ENCODE measurements at regions not wholly inside any gene's neighbourhood (a gene's known extent, or its start where the extent isn't known, plus 50 kb on each side); places are given as distances from the start of the nearest gene placed in this dataset.

DNA sequence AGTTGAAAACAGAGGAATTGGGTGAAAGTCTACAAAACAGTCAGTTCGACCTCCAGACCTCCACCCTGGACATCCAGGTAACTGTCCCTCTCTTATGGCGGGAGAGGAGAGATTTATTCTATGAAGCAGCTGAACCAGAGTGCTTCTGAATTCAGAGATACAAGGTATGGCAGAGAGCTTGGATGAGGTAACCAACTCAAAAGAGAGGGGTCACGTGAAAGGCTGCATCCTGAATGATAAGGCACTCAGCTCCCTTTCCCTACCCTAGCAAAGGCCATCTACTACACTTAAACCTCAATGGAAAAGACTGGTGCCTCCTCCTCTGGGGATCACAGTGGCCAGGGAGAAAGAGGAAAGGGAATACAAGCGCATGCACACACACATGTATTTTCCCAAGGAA is 88.4 kb upstream of the KCNA3 start:
- CTCF ChIA-PET, result interaction anchor here (1.0 to 3.6 kb wide), 2 partner anchors 16 to 79 kb away, joined by 3 to 38 read pairs; no protein-coding TSS in a partner anchor
- Histone ChIP-seq H2AFZ (ENCODE audit: low read depth, low read length) (no peak overlapping the region), H3K4me3 (replicated peaks in 1 of 3; ENCODE audit: insufficient read depth in 1 of 3, low read depth in 1 of 3, low read length in 3 of 3) (no peak overlapping the region), H3K9me1 (replicated peaks; ENCODE audit: control insufficient read depth, extremely low read depth, insufficient read depth, low read length) (no peaks in the 10 kb centered on the region), H3K9ac (replicated peaks; ENCODE audit: extremely low read depth, insufficient read depth, low read length) (no peak overlapping the region), H4K20me1 (replicated peaks; ENCODE audit: control insufficient read depth, extremely low read depth, insufficient read depth, low read length) (no peaks in the 10 kb centered on the region), H3K36me3 (ENCODE audit: control insufficient read depth in 2 of 2, extremely low read depth in 1 of 2, insufficient read depth in 2 of 2, low read length in 2 of 2) (no peaks in the 10 kb centered on the region), H3K4me1 (ENCODE audit: control insufficient read depth, extremely low read depth, insufficient read depth, low read length) (no peaks in the 10 kb centered on the region), H3K27ac (ENCODE audit: insufficient read depth, low read depth, low read length) (no peak overlapping the region), H3K4me2 (ENCODE audit: insufficient read depth, low read length) (no peak overlapping the region), H3K27me3 (ENCODE audit: control insufficient read depth in 2 of 2, insufficient read depth in 2 of 2, low read length in 2 of 2) (peaks cover 0 to 2% of the 10 kb centered on the region in 2 experiments), H3K79me2 (ENCODE audit: control insufficient read depth, insufficient read depth, low read length) (no peaks in the 10 kb centered on the region), H3K9me3 (replicated peaks; ENCODE audit: control insufficient read depth, insufficient read depth, low read length) (no peaks in the 10 kb centered on the region)
- no peak for DNase-seq (ENCODE audit: low read depth, low spot score)
- TF ChIP-seq GATA2 (IDR thresholded peaks at IDR 0.05; ENCODE audit: insufficient read depth, insufficient read length, low read depth, low read length) (no peak), EZH2 (IDR thresholded peaks at IDR 0.05; ENCODE audit: borderline replicate concordance, low read depth, low read length, severe bottlenecking) (no peak), JUN (IDR thresholded peaks at IDR 0.05; ENCODE audit: borderline replicate concordance, insufficient read depth, insufficient read length, low read depth) (no peak), POLR2A (IDR thresholded peaks at IDR 0.05; ENCODE audit: low read depth, low read length) (no peak), POLR2AphosphoS5 (IDR thresholded peaks at IDR 0.05; ENCODE audit: insufficient read depth, low read depth, low read length) (no peak), FOS (IDR thresholded peaks at IDR 0.05; ENCODE audit: borderline replicate concordance, insufficient read depth, low read length) (no peak), MYC (IDR thresholded peaks at IDR 0.05; ENCODE audit: low read depth, low read length) (no peak)
- TF ChIP-seq, protein P1, sequence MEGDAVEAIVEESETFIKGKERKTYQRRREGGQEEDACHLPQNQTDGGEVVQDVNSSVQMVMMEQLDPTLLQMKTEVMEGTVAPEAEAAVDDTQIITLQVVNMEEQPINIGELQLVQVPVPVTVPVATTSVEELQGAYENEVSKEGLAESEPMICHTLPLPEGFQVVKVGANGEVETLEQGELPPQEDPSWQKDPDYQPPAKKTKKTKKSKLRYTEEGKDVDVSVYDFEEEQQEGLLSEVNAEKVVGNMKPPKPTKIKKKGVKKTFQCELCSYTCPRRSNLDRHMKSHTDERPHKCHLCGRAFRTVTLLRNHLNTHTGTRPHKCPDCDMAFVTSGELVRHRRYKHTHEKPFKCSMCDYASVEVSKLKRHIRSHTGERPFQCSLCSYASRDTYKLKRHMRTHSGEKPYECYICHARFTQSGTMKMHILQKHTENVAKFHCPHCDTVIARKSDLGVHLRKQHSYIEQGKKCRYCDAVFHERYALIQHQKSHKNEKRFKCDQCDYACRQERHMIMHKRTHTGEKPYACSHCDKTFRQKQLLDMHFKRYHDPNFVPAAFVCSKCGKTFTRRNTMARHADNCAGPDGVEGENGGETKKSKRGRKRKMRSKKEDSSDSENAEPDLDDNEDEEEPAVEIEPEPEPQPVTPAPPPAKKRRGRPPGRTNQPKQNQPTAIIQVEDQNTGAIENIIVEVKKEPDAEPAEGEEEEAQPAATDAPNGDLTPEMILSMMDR (IDR thresholded peaks at IDR 0.05; ENCODE audit: extremely low read depth in 1 of 2, insufficient read depth in 1 of 2, low read depth in 1 of 2, low read length in 2 of 2), result no peak
- TF ChIP-seq, protein P2, sequence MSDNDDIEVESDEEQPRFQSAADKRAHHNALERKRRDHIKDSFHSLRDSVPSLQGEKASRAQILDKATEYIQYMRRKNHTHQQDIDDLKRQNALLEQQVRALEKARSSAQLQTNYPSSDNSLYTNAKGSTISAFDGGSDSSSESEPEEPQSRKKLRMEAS (IDR thresholded peaks at IDR 0.05; ENCODE audit: insufficient read depth, insufficient read length), result no peak
- POLR2A ChIA-PET, result interaction anchor here (0.6 kb wide), 1 partner anchor 1723 kb away, joined by 11 read pairs; no protein-coding TSS in a partner anchor
- intact Hi-C loops (cut with micrococcal nuclease) (no loop called here), dilution Hi-C loops (cut with MboI; ENCODE audit: extremely low pct_ligation_motif_present, low sequenced_read_pairs) (no loop called here)
- no peak for FAIRE-seq
- BruUV-seq (replicated peaks), result no TSS peak

Data from endothelial cell of umbilical vein (primary cell).